ENCODE measurements at regions not wholly inside any gene's neighbourhood (a gene's known extent, or its start where the extent isn't known, plus 50 kb on each side); places are given as distances from the start of the nearest gene placed in this dataset.

GRCh38 chr2:19070886-19071285 is 287.5 kb downstream of the OSR1 start:
- H3K27ac ChIP-seq, result no peak overlapping the region
- H3K4me1 ChIP-seq (ENCODE audit: low read depth, poor library complexity, severe bottlenecking), result no peaks in the 10 kb centered on the region
- H2AFZ ChIP-seq (ENCODE audit: low read depth), result no peak overlapping the region

GRCh38 chr2:19068206-19068605 is 290.2 kb downstream of the OSR1 start:
- TF ChIP-seq CTCF (conservative IDR thresholded peaks at IDR 0.05; ENCODE audit: low read depth, low read length), result no peak

More at GRCh38 chr2:19070886-19071285, 287.5 kb downstream of the OSR1 start:
- no peak overlapping the region for H3K4me3 ChIP-seq (IDR thresholded peaks at IDR 0.05; ENCODE audit: insufficient read depth, low read depth, low read length)
- no peaks in the 10 kb centered on the region for H3K79me2 ChIP-seq (ENCODE audit: insufficient read depth, low read depth)
- H3K4me2 ChIP-seq, result no peak overlapping the region
- H3K27me3 ChIP-seq (ENCODE audit: insufficient read depth, low read depth), result no peaks in the 10 kb centered on the region
- no peak overlapping the region for H3K9ac ChIP-seq
- H3K36me3 ChIP-seq (ENCODE audit: insufficient read depth), result no peaks in the 10 kb centered on the region
- H4K20me1 ChIP-seq (ENCODE audit: insufficient read depth), result no peaks in the 10 kb centered on the region
- no peak for TF ChIP-seq CTCF (conservative IDR thresholded peaks at IDR 0.05; ENCODE audit: low read depth, low read length)

GRCh38 chr2:19062370-19062769 is 296.1 kb downstream of the OSR1 start:
- Histone ChIP-seq H3K9ac (no peak overlapping the region), H3K79me2 (ENCODE audit: insufficient read depth, low read depth) (no peaks in the 10 kb centered on the region), H3K36me3 (ENCODE audit: insufficient read depth) (no peaks in the 10 kb centered on the region), H2AFZ (ENCODE audit: low read depth) (no peak overlapping the region), H3K27ac (no peak overlapping the region), H3K4me3 (IDR thresholded peaks at IDR 0.05; ENCODE audit: insufficient read depth, low read depth, low read length) (no peak overlapping the region), H3K4me2 (no peak overlapping the region), H4K20me1 (ENCODE audit: insufficient read depth) (no peaks in the 10 kb centered on the region), H3K27me3 (ENCODE audit: insufficient read depth, low read depth) (no peaks in the 10 kb centered on the region), H3K4me1 (ENCODE audit: low read depth, poor library complexity, severe bottlenecking) (no peaks in the 10 kb centered on the region)
- TF ChIP-seq CTCF (conservative IDR thresholded peaks at IDR 0.05; ENCODE audit: low read depth, low read length), result no peak

More at GRCh38 chr2:19068206-19068605, 290.2 kb downstream of the OSR1 start:
- no peaks in the 10 kb centered on the region for H4K20me1 ChIP-seq (ENCODE audit: insufficient read depth)
- H3K4me3 ChIP-seq (IDR thresholded peaks at IDR 0.05; ENCODE audit: insufficient read depth, low read depth, low read length), result no peak overlapping the region
- no peak overlapping the region for H3K27ac ChIP-seq
- no peak overlapping the region for H3K9ac ChIP-seq
- no peak overlapping the region for H3K4me2 ChIP-seq
- H3K4me1 ChIP-seq (ENCODE audit: low read depth, poor library complexity, severe bottlenecking), result no peaks in the 10 kb centered on the region
- H3K27me3 ChIP-seq (ENCODE audit: insufficient read depth, low read depth), result no peaks in the 10 kb centered on the region
- H3K79me2 ChIP-seq (ENCODE audit: insufficient read depth, low read depth), result no peaks in the 10 kb centered on the region
- H2AFZ ChIP-seq (ENCODE audit: low read depth), result no peak overlapping the region
- H3K36me3 ChIP-seq (ENCODE audit: insufficient read depth), result no peaks in the 10 kb centered on the region

GRCh38 chr2:19059076-19059475 is 299.3 kb downstream of the OSR1 start:
- Histone ChIP-seq H4K20me1 (ENCODE audit: insufficient read depth) (no peaks in the 10 kb centered on the region), H3K4me1 (ENCODE audit: low read depth, poor library complexity, severe bottlenecking) (no peaks in the 10 kb centered on the region), H3K4me3 (IDR thresholded peaks at IDR 0.05; ENCODE audit: insufficient read depth, low read depth, low read length) (no peak overlapping the region), H3K36me3 (ENCODE audit: insufficient read depth) (no peaks in the 10 kb centered on the region), H3K79me2 (ENCODE audit: insufficient read depth, low read depth) (no peaks in the 10 kb centered on the region), H3K27me3 (ENCODE audit: insufficient read depth, low read depth) (no peaks in the 10 kb centered on the region), H2AFZ (ENCODE audit: low read depth) (no peak overlapping the region), H3K27ac (no peak overlapping the region), H3K4me2 (no peak overlapping the region), H3K9ac (no peak overlapping the region)
- no peak for TF ChIP-seq CTCF (conservative IDR thresholded peaks at IDR 0.05; ENCODE audit: low read depth, low read length)
